ENCODE measurements at regions not wholly inside any gene's neighbourhood (a gene's known extent, or its start where the extent isn't known, plus 50 kb on each side); places are given as distances from the start of the nearest gene placed in this dataset.

GRCh38 chr9:116081435-116082115, 72.0 kb upstream of the PAPPA start:
- no peak for DNase-seq (ENCODE audit: extremely low read depth, low read depth)
- TF ChIP-seq CTCF (IDR thresholded peaks at IDR 0.05; ENCODE audit: low read depth, low read length) = no peak

DNA sequence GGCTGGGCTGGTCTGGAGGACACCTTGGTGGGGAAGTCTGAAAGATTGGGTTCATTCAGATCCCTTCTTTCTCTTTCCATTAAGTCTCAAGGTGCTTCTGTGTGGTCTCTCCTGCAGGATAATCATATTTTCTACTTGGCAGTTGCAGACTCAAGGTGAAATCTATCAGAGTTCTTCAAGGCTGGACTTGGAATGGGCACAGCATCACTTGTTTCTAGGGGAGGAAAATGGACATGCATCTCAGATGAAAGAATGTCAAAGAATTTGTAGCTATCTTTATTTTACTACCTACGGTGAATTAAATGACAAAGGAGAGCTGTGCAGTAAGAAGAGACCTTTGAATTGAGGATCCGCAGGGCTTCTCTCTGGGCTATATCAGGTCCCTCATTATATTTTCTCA, 69.8 kb upstream of the PAPPA start:
- TF ChIP-seq CTCF (IDR thresholded peaks at IDR 0.05; ENCODE audit: low read depth, low read length) = no peak
- DNase-seq (ENCODE audit: extremely low read depth, low read depth) = no peak

DNA sequence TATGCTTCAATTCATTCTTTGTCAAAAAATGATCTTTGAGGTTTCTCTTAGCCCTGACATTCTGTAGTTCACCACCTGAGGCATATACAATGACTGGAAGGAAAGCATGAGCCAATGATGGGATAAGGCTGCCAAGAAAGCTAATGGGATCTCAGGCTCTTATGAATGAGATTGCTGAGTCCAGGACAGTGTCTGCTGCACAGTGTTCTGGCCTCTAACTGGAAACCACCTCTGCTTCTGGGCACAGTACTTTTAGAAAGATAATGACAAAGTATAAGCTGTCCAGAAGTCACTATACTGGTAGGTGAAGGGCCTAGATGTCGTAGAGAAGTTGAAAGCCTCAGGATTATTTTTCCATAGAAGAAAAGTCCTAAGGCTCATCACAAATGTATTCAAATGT, 69.1 kb upstream of the PAPPA start:
- DNase-seq (ENCODE audit: extremely low read depth, low read depth) = no peak
- TF ChIP-seq CTCF (IDR thresholded peaks at IDR 0.05; ENCODE audit: low read depth, low read length) = no peak

GRCh38 chr9:116087246-116087645, 66.3 kb upstream of the PAPPA start:
- DNase-seq (ENCODE audit: extremely low read depth, low read depth) = no peak
- TF ChIP-seq CTCF (IDR thresholded peaks at IDR 0.05; ENCODE audit: low read depth, low read length) = no peak

GRCh38 chr9:116087751-116088194, 65.8 kb upstream of the PAPPA start:
- TF ChIP-seq CTCF (IDR thresholded peaks at IDR 0.05; ENCODE audit: low read depth, low read length) = no peak
- DNase-seq (ENCODE audit: extremely low read depth, low read depth) = no peak

GRCh38 chr9:116088396-116088795, 65.2 kb upstream of the PAPPA start:
- DNase-seq (ENCODE audit: extremely low read depth, low read depth) = no peak
- no peak for TF ChIP-seq CTCF (IDR thresholded peaks at IDR 0.05; ENCODE audit: low read depth, low read length)

GRCh38 chr9:116090030-116090770, 63.4 kb upstream of the PAPPA start:
- DNase-seq (ENCODE audit: extremely low read depth, low read depth) = no peak

More at GRCh38 chr9:116090030-116090770, 63.4 kb upstream of the PAPPA start:
- no peak for TF ChIP-seq CTCF (IDR thresholded peaks at IDR 0.05; ENCODE audit: low read depth, low read length)

All from AG09319 (cell line).